ENCODE measurements at regions not wholly inside any gene's neighbourhood (a gene's known extent, or its start where the extent isn't known, plus 50 kb on each side); places are given as distances from the start of the nearest gene placed in this dataset.

DNA sequence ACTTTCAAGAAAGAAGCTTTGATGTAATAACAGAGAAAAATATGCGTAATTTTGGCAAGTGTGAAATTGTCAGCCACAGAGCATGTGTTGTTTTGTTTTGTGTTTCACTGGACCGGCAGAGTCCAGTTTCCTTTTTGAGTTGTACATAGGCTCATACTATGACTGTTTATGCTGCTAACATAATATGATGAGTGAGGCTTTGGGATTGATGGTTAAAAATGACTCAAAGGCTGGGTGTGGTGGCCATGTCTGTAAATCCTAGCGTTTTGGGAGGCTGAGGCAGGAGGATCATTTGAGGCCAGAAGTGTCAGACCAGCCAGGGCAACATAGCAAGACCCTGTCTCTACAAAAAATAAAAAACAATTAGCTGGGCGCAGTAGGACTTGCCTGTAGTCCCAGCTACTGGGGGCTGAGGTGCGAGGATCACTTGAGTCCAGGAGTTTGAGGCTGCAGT lies 487.9 kb downstream of the PCNX1 start:
- no peak overlapping the region for H3K27ac ChIP-seq (replicated peaks)
- no peak for TF ChIP-seq POLR2AphosphoS5 (IDR thresholded peaks at IDR 0.05; ENCODE audit: low read depth)
- TF ChIP-seq, protein P1, sequence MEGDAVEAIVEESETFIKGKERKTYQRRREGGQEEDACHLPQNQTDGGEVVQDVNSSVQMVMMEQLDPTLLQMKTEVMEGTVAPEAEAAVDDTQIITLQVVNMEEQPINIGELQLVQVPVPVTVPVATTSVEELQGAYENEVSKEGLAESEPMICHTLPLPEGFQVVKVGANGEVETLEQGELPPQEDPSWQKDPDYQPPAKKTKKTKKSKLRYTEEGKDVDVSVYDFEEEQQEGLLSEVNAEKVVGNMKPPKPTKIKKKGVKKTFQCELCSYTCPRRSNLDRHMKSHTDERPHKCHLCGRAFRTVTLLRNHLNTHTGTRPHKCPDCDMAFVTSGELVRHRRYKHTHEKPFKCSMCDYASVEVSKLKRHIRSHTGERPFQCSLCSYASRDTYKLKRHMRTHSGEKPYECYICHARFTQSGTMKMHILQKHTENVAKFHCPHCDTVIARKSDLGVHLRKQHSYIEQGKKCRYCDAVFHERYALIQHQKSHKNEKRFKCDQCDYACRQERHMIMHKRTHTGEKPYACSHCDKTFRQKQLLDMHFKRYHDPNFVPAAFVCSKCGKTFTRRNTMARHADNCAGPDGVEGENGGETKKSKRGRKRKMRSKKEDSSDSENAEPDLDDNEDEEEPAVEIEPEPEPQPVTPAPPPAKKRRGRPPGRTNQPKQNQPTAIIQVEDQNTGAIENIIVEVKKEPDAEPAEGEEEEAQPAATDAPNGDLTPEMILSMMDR (IDR thresholded peaks at IDR 0.05; ENCODE audit: insufficient read depth, low read length) = no peak
- H3K4me3 ChIP-seq (replicated peaks; ENCODE audit: insufficient read depth, low read length) = no peak overlapping the region
- no peak for DNase-seq (ENCODE audit: low read depth in 1 of 2, low spot score in 1 of 2)
- no peaks in the 10 kb centered on the region for H3K27me3 ChIP-seq (ENCODE audit: insufficient read depth, poor library complexity, severe bottlenecking)

DNA sequence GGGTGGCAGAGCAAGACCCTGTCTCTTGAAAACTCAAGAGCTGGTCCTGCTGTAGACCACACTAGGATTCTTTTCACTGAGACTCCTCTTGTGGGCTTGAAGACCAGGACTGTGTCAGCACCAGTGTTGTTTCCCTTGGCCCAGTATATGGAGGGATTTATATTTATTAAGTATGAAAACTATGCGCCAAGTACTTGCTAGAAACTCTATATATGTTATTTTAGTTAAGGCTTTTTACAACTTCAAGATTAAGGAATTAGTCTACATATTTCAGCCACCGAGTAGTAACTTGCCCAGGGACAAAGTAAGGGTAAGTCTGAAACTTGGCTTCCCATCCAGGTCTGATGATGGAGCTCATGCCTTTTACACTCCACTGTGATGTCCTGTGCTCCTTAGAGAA lies 488.4 kb downstream of the PCNX1 start:
- TF ChIP-seq, protein P1 (IDR thresholded peaks at IDR 0.05; ENCODE audit: insufficient read depth, low read length) = no peak
- TF ChIP-seq SPI1 (IDR thresholded peaks at IDR 0.05; ENCODE audit: borderline replicate concordance, low read depth) = no peak
- TF ChIP-seq, protein P2, sequence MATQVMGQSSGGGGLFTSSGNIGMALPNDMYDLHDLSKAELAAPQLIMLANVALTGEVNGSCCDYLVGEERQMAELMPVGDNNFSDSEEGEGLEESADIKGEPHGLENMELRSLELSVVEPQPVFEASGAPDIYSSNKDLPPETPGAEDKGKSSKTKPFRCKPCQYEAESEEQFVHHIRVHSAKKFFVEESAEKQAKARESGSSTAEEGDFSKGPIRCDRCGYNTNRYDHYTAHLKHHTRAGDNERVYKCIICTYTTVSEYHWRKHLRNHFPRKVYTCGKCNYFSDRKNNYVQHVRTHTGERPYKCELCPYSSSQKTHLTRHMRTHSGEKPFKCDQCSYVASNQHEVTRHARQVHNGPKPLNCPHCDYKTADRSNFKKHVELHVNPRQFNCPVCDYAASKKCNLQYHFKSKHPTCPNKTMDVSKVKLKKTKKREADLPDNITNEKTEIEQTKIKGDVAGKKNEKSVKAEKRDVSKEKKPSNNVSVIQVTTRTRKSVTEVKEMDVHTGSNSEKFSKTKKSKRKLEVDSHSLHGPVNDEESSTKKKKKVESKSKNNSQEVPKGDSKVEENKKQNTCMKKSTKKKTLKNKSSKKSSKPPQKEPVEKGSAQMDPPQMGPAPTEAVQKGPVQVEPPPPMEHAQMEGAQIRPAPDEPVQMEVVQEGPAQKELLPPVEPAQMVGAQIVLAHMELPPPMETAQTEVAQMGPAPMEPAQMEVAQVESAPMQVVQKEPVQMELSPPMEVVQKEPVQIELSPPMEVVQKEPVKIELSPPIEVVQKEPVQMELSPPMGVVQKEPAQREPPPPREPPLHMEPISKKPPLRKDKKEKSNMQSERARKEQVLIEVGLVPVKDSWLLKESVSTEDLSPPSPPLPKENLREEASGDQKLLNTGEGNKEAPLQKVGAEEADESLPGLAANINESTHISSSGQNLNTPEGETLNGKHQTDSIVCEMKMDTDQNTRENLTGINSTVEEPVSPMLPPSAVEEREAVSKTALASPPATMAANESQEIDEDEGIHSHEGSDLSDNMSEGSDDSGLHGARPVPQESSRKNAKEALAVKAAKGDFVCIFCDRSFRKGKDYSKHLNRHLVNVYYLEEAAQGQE (IDR thresholded peaks at IDR 0.05; ENCODE audit: insufficient replicate concordance, low read depth) = no peak
- no peak for TF ChIP-seq GABPA (IDR thresholded peaks at IDR 0.05; ENCODE audit: low read depth)
- TF ChIP-seq POLR2AphosphoS5 (IDR thresholded peaks at IDR 0.05; ENCODE audit: low read depth) = no peak
- Histone ChIP-seq H3K27me3 (ENCODE audit: insufficient read depth, poor library complexity, severe bottlenecking) (no peaks in the 10 kb centered on the region), H3K4me3 (replicated peaks; ENCODE audit: insufficient read depth, low read length) (no peak overlapping the region), H3K27ac (replicated peaks) (no peak overlapping the region)
- DNase-seq (ENCODE audit: low read depth in 1 of 2, low spot score in 1 of 2) = no peak

DNA sequence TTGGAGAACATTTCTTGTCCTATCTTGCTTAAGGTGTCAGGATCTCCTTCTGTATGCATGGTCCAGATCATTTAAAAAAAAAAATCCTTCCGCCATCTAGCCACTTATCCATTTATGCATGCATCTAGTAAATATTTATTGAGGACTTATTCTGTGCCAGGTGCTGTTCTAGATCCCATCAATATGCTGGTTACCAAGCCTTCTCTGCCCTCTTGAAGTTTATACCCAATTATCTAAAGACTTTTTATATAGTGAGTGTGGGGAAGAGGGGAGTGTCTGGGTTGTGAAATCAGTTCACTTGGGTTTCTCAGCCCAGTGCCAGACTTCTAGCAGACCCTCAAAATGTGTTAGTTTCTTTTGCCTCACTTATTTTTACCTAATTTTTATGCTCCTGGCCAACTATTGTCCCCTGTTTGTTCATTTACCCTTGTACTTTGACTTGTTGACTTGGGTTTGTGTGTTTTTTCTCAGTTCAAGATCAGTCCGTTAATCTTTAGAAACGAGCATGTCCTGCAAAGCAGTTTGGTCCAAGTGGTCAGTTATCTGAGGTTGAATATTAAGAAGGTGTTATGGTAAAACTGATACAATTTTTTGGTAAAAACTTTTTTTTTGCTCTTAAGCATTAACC lies 488.9 kb downstream of the PCNX1 start:
- TF ChIP-seq GABPA (IDR thresholded peaks at IDR 0.05; ENCODE audit: low read depth) (no peak), POLR2AphosphoS5 (IDR thresholded peaks at IDR 0.05; ENCODE audit: low read depth) (no peak), SPI1 (IDR thresholded peaks at IDR 0.05; ENCODE audit: borderline replicate concordance, low read depth) (no peak)
- TF ChIP-seq, protein P1 (IDR thresholded peaks at IDR 0.05; ENCODE audit: insufficient read depth, low read length) = no peak
- TF ChIP-seq, protein P2 (IDR thresholded peaks at IDR 0.05; ENCODE audit: insufficient replicate concordance, low read depth) = no peak
- H3K4me3 ChIP-seq (replicated peaks; ENCODE audit: insufficient read depth, low read length) = no peak overlapping the region
- no peak for DNase-seq (ENCODE audit: low read depth in 1 of 2, low spot score in 1 of 2)
- H3K27ac ChIP-seq (replicated peaks) = no peak overlapping the region
- H3K27me3 ChIP-seq (ENCODE audit: insufficient read depth, poor library complexity, severe bottlenecking) = no peaks in the 10 kb centered on the region

DNA sequence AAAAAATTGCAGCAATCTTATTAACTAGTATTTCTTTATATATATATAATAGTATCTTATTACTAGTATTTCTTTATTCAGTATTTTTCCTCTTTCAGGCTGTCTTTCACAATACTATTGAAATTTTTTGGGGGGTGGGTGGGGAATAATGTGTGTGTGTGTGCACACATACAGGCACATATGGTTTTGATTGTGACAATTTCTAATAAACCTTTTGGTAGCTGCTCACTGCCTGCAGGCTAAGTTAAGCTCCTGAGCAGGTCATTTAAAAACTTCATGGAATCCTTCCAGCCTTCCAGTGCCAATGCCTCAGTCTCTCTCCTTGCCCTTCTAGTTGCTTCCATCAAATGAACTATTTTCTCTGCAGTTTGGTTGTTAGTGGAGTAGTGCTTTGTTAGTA lies 490.1 kb downstream of the PCNX1 start:
- TF ChIP-seq, protein P2 (IDR thresholded peaks at IDR 0.05; ENCODE audit: insufficient replicate concordance, low read depth) = no peak
- H3K27me3 ChIP-seq (ENCODE audit: insufficient read depth, poor library complexity, severe bottlenecking) = no peaks in the 10 kb centered on the region
- DNase-seq (ENCODE audit: low read depth in 1 of 2, low spot score in 1 of 2) = no peak
- H3K27ac ChIP-seq (replicated peaks) = no peak overlapping the region
- H3K4me3 ChIP-seq (replicated peaks; ENCODE audit: insufficient read depth, low read length) = no peak overlapping the region
